Stimulated activated CD8-positive, alpha-beta memory T cell treated with anti-CD3 and anti-CD28 coated beads, Interleukin-7, amount 100 ng/mL, for 4 hours (primary cell): ENCODE measurements at regions not wholly inside any gene's neighbourhood (a gene's known extent, or its start where the extent isn't known, plus 50 kb on each side); places are given as distances from the start of the nearest gene placed in this dataset.

ENCODE experiments used
- DNase-seq, 2 donors: peaks; one replicate each; pipeline ENCODE4 v3.0.0-alpha.2; 2020; ENCODE audit warnings: low read depth in 2 of 2

DNA sequence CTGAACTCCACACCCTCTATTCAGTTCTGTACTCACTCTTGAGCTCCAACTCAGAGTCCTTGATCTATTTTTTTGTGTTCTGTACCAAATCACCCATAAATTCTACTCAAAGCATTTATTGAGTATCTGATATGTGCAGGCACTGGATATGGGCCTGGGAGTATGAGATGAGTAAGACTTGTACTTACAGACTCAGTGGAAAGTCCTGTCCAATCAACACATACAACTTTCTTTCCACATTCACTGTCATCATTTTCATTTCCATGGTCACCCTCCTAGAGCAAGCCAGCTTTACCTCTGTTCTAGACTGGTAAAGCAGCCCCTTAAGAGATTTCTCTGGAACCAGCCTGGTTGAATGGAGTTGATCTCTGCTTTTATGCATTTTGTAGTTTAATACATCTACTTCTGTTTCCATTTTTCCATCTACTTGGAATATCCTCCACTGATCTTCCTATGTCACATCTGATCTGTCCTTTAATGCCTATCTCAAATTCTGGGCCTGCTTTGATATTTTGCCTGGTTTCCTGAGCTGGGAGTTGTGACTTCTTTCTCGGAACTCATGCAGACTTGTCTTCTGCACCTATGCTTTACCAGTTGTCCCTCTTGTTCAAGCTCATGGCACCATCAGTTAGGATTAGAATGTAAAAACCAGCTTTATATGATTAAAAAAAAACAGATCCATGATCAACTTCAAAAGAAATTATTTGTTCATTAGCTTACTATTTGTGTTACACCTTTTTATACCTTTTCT is 96.9 kb upstream of the GLS start:
- DNase-seq: no peak

DNA sequence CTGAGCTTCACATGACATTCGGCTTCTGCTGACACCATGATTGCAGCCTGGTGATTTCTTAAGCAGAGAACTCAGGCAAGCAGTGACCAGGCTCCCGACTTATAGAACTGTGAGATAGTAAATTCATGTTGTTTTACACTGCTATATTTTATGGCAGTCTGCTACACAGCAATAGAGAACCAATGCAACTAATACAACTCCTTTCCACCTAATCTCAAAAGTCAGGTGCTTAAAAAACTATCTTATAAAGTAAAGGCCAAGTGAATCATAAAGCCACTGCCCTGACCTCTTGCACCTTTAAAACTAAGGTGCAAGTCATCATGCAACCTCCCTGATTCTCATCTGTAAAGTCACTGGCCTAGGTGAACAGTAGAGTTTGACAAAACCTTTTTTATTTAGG is 95.3 kb upstream of the GLS start:
- no peak for DNase-seq

DNA sequence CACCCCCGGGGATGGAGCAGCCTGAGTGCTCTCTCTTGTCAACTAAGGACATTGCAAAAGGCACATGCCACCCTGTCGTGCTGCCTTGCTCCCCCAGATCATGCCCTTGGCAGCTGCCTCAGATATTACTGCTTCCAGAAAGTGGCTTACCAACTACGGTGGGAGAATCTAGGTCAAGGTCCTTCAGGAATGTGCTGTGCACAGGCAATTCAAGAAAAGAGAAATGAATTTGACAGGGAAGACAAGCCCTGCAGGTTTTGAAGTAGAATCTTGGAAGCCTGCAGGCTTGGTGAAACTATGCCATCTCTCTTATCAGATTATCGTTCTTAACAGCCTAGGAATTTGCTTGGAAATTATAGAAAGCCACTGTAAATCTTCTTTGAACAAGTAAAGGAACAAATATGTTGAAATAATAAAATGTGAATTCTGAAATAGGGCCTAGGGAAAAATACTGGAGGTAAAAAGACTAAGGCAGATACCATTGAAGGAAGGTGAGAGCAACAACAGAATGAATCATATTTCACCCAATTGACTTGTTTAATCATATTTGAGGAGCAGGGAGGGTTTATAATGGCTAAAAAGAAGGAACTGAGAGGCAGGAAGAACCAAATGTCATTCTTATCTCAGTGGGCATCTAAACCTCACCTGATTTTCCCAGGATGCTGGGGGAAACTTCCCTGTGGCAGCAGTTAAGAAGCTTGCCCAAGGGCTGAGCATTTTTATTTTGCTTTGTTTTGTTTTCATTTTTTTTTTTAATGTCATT is 94.0 kb upstream of the GLS start:
- DNase-seq: no peak

DNA sequence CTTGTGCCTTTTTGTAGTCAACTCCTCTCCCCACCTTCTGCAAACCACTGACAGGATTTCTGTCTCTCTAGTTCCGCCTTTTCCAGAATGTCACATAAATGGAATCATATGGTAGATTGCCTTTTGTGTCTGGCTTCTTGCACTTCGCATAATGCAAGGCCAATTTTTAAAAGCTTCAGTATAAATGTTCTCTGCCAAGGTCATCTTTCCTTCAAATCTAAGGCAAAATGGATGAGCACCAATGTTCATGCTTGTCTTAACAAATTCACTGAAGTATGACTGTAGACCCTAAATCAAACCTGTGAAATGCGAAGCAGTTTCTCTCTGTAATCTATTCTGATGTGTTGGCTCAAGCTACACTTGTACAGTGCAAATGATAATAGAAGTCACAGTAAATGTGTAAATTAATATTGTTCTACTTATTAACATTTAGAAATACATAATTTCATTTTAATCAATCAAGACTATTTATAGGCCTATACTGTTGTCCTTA is 92.8 kb upstream of the GLS start:
- DNase-seq: no peak

DNA sequence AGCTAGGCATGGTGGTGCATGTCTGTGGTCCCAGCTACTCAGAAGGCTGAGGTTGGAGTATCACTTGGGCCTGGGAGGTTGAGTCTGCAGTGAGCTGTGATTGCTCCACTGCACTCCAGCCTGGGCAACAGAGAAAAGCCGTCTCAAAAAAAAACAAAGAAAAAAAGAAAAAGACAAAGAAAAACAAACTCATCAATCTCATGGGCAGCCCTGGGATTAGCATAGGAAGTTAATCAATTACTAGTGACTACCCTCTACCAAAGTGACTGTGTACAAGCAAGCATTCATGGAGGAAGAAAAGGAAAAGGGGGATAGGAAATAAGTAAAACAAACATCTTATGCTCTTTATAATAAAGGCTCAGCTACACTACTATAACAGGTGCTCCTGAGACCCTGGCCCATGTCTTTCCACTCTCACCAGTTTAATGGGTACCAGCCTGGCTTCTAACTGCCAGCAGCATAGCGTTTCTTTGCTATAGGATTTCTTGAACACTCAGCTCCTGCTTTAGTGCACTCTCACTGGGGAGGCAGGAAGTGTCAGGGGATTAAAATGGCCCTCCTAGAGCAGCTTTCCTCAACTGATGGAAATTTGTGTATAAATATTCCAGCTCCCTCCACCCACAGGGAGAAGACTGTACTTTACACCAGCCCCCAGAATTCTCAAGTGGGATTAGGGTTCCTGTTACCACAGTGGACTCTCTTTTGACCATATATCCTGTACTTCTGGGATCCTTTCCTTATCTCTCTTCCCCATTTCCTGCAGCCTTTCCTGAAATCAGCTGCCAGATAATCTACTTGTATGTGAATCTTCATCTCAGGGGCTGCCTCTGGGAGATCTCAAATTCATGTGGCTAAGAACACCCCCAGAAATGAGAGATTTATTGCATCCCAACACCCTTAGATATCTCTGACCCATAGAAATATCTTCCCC is 91.3 kb upstream of the GLS start:
- no peak for DNase-seq

DNA sequence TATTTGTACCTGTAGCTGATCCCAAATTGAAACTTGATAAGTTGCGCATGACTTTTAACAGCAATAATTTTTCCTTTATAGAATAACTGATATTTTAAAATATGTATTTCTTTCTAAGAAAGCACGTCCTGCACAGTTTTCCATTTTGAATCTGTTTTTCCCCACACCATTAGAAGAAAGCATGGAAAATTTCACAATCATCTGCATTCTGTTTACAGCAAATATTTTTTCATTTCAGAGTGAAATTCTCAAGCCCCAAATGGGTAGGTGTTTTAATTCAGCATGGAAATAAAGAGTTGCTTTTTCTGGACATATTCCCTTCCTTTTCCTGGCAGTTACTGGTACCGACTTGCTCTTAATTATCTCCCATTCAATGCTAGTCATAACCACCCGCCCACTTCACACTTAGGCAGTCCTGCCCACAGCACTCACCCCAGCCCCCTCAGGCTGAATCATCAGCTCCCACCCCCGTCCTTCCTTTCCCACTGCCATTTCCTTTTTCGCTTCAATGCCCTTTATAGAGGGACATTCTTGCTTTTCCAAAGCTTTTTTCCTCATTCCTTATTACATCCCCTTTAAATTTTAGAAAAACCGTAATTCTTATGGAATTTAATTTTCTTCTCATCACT is 89.2 kb upstream of the GLS start:
- DNase-seq: peak; percentile 51 to 60

DNA sequence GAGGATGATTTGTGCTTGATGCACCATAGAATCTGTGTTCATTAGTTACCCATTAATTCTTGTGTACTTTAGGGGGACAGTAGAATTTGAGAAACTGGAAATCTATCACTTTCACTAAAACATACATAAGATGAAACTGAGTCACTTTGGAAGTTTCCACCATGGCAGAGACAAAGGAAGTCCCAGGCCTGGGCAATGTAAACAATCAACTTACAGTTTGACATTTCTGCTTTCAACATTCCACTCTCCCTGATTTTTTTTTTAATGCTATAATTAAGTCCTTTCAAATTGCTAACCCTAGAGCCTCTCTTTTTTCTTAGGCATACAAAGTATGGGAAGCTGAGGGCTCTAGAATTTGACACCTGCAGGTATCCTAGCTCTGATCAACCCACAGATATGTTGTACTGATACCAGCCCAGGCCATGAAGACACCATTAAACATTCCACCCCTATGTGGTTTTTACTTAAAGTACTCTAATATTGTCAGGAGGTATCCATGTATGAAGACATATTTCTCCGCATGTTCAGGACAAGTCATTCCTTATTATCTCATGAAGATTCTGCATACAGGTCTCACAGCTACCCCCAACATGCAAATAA is 88.5 kb upstream of the GLS start:
- no peak for DNase-seq

DNA sequence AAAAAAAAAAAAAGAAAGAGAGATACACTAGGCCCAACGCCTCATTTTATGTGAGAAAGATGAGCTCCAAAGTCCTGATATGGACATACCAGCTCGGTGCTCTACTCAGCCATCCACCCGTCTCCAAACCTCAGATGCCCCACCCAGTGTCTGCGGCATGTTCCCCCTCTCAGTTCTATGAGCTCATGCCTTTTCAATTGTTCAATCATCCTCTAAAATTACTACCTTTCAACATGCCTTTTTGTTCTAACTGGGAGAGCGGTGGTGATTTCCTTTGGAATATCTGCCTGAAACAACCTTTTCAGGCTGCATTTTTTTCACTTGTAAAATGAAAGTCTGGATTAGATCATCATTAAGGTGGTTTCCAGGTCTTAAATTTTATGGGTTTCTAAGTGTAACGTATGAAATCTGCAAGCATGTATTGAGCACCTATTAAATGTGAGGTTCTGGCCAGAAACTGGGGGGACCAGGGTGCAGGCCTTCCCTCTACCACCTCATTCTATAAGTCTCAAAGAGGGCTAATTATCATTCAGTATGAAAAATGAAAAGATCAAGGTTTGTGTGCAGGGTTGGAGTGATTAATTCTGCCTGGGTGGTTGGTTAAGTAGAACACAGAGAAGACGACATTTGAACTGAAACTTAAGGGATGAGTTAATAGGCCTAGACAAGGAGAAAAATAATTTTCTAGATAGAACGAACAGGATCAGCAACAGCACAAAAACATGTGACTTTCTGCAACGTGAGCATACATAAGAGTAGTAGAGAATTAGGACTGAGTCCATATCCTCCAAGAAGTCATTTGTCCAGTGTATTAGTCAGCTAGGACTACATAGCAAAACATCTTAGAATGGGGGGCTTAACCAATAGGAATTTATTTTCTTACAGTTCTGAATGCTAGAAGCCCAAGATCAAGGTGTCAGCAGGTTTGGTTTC is 87.4 kb upstream of the GLS start:
- DNase-seq: no peak

DNA sequence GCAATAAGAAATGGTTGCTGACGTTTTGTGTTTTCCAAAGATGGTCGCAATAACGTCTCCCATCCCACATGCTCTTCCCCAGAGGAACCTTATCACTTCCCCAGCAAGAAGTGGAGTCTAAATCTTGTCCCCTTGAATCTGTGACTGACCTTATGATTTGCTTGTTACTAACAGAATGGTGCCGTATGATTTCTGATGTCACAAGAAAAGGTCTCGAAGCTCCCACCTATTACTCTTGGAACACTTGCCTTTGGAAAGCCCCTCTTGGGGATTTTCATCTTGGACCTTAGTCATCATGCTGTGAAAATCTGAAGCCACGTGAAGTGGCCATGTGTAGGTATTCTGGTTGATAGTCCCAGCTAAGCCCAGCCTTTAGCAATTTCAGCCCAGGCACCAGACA is 86.2 kb upstream of the GLS start:
- no peak for DNase-seq

DNA sequence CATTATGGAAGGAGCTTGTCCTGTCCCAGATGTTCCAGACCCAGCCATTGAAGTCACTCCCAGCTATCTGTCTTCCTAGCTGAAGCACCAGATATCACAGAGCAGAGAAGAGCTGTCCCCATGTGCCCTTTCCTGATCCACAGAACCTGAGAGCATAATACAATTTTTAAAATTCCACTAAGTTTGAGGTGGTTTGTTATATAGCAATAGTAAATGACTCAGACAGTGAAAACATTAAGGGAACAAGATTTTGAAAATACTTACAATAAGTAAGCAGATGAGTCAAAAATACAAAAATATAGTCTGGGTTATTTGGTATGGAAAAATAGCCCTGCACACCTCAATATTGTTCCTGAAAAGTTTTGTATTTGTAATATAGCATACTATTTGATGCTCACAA is 85.8 kb upstream of the GLS start:
- DNase-seq: no peak

DNA sequence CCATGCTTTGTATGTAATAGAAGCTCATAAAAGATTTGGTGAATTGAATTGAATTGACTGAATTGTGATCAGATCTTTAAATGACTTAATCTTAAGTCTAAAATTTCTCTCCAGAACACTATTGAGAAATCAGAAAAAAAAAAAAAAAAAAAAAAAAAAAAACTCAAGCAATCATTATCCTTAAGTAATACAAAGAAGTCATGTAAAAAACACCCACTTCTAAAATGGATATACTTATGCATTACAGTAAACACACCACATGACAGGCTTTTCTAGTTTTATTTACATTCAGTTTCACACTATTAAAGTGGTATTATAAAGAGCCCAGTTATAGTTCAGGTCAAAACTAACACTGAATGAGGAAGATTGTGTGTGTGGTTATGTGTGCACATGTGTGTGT is 84.9 kb upstream of the GLS start:
- no peak for DNase-seq

DNA sequence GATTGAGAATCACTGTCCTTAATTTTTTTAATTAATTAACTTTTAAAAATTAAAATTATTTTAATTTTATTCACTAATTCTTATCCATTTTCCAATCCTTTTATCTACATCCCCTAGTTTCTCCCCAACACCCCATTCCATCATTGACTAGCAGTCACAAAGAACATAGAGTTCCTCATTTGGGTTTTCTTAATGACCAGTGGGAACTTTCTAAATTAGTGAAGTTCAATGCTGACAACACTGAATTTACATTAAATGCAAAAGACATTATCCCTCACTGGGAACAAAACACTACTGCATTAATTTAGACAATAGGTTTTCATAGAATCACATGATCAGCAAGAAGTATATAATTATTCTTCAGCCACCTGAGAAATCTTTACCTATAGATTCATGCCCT is 80.6 kb upstream of the GLS start:
- no peak for DNase-seq

DNA sequence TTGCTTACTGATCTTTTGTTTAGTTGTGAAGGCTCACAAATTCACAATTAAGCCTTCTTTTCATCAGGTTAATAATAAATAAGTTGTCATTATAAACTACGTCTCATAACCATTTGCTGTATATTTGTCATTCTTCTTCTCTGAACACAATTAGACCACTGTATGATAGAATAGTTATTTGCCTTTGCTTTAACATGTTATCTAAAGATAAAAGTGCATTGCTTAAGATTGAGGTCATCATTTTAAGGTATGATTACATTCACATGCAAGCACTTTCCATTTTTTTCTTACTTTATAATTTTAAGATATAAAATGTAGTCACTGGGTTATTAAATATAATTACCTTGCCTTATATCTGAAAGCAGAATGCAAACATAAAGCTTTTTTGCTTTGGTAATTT is 80.1 kb upstream of the GLS start:
- DNase-seq: no peak

DNA sequence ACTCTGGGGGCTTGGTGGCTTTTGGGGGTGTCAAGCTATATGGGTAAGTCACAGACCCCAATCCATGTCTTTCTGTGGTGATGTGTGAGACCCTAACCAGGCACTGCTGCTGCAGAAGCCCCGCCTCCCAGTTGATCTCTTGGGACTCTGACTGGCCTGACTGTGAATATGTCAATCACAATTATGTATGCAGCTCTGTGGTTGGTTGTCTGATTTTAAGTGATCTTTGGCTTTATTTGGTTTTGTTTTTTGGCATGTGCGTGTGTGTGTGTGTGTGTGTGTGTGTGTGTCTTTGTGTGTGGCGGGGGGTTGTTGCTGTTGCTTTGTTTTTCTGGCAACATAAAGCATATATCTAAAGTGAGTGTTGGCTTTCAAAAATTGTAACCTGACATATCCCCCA is 78.5 kb upstream of the GLS start:
- no peak for DNase-seq

DNA sequence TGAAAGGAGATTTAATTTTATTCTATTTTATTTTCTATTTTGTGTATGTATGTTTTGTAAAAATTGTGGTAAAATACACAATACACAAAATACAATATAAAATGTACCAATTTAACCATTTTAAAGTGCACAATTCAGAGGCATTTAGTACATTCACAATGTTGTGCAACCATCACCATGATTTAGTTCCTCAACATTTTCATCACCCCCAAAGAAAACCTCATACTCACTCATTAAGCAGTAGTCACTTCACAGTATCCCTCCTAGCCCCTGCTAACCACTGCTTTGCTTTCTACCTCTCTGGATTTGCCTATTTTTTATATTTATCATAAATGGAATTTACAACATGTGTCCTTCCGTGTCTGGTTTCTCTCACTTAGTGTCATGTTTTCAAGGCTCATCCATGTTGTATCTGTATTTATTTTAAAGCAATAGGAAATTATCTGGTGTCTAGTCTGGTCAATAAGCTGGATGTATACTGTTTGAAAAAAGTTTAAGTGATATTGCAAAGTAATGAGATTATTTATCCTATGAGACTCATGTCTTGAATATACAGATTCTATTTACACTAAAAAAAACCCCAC is 77.9 kb upstream of the GLS start:
- no peak for DNase-seq

DNA sequence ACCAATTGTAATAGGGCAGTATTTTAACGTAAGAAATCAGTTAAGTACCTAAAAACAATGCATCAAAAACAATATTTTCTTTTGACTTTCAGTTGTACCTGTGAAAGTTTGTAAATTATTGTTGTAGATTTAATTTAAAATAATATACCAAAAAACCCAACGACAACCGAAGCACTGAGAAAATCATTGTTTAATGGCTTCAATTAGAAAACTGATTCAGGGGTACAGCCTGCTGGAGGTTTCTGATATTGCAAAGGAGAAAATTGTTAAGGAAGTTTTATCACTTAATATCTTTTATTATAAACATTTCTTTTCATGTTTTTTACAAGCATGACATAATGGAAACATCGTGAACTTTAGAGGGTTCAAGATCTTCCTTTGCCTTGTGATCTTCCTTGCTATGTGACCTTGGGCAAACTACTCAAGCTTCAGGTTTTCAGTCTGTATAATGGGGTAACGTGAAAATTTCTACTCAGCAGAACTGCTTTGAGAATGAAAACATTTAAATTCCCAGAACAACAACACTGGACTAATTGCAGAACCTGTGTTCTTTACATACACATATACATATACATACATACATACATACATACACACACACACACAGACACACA is 76.3 kb upstream of the GLS start:
- DNase-seq: no peak

DNA sequence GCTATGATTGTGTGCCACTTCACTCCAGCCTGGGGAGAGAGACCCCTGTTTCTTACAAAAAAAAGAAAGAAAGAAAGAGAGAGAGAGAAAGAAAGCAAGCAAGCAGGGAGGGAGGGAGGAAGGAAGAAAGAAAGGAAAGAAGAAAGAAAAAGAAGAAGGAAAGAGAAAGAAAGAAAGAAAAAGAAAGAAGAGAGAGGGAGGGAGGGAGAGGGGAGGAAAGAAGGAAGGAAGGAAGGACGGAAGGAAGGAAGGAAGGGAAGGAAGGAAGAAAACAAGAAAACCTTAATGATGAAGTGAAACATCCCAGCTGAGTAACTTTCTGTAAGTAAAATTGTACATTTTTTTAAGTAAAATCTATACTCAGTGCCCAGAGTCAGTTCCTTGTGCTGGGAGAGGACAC is 75.5 kb upstream of the GLS start:
- no peak for DNase-seq

DNA sequence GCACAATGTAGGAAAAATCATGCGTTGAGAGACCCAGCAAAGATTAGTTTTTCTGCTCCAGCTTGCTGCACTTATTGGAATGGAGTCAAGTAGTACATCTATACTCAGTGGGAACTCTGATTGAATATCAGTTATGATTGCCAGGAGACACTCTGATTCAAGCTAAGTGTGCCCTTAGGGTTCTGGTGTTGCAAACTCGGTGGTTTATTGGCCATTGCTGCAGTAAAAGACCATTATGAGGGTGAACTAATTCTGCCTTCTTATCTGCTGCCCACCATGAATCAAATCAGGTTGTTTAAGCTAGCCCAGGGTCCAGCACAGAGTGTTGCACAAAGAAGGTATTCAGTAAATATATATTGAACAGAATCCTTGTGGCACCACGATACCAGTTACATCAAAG is 74.8 kb upstream of the GLS start:
- DNase-seq: no peak

DNA sequence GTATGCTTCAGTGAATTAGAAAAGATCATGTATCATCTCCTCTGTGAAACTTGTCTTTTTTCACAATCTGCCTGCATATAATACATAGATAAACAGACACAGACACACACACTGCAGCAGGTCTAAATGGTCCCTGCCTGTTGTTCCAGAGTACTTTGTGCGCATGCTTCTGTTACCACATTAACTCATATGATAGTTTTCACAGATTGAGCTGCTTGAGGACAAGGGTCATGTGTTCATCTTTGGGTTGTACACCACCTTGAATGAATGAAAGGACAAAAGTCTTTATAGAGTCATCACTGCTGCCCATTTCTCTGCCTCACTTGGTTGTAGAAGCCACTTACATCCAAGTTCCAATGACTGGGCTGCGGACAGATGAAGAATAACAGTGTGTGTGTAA is 72.7 kb upstream of the GLS start:
- DNase-seq: no peak
